HG03095 (cell line): ENCODE measurements at regions not wholly inside any gene's neighbourhood (a gene's known extent, or its start where the extent isn't known, plus 50 kb on each side); places are given as distances from the start of the nearest gene placed in this dataset.

Experiments
- ATAC-seq: cut with Tn5 transposase; IDR thresholded peaks from one replicate; pipeline ENCODE4 v1.9.1; 2021; ENCODE audit warnings: moderate library complexity; ENCODE audit not compliant: unreplicated experiment

GRCh38 chr3:106161246-106161645, 292.4 kb upstream of the CBLB start:
- ATAC-seq, result no peak

GRCh38 chr3:106167728-106168127, 298.9 kb upstream of the CBLB start:
- no peak for ATAC-seq

- no peak for ATAC-seq
Measured at GRCh38 chr3:106168962-106169750, 300.3 kb upstream of the CBLB start.

- ATAC-seq, result no peak
Measured at GRCh38 chr3:106170636-106171035, 301.8 kb upstream of the CBLB start.

GRCh38 chr3:106172101-106172500, 303.3 kb upstream of the CBLB start:
- no peak for ATAC-seq

GRCh38 chr3:106172780-106173179, 304.0 kb upstream of the CBLB start:
- peak; percentile 41 for ATAC-seq

GRCh38 chr3:106175276-106175675, 306.5 kb upstream of the CBLB start:
- no peak for ATAC-seq

GRCh38 chr3:106176734-106177133, 307.9 kb upstream of the CBLB start:
- peak; percentile 87 for ATAC-seq

- no peak for ATAC-seq
Measured at GRCh38 chr3:106182950-106183511, 314.2 kb upstream of the CBLB start.

- no peak for ATAC-seq
Measured at GRCh38 chr3:106183762-106184391, 315.1 kb upstream of the CBLB start.

- ATAC-seq, result peak; percentile 94
Measured at GRCh38 chr3:106184540-106185457, 316.0 kb upstream of the CBLB start.

GRCh38 chr3:106185949-106186348, 317.1 kb upstream of the CBLB start:
- no peak for ATAC-seq

- ATAC-seq, result no peak
Measured at GRCh38 chr3:106190296-106190695, 321.5 kb upstream of the CBLB start.

GRCh38 chr3:106191211-106191610, 322.4 kb upstream of the CBLB start:
- ATAC-seq, result no peak

GRCh38 chr3:106191913-106192312, 323.1 kb upstream of the CBLB start:
- no peak for ATAC-seq

GRCh38 chr3:106193876-106194275, 325.1 kb upstream of the CBLB start:
- no peak for ATAC-seq

GRCh38 chr3:106194726-106195125, 325.9 kb upstream of the CBLB start:
- no peak for ATAC-seq

- ATAC-seq, result no peak
Measured at GRCh38 chr3:106197532-106198194, 328.9 kb upstream of the CBLB start.

GRCh38 chr3:106204160-106204868, 335.5 kb upstream of the CBLB start:
- no peak for ATAC-seq

- peak; percentile 74 for ATAC-seq
Measured at GRCh38 chr3:106206146-106206545, 337.3 kb upstream of the CBLB start.
